GM12874 (cell line): ENCODE measurements at regions not wholly inside any gene's neighbourhood (a gene's known extent, or its start where the extent isn't known, plus 50 kb on each side); places are given as distances from the start of the nearest gene placed in this dataset.

Experiments used
- TF ChIP-seq, protein P1 (sequence below): IDR thresholded peaks from 2 replicates; pipeline ENCODE4 v1.5.1; 2011; ENCODE audit warnings: low read depth, mild to moderate bottlenecking, control low read depth, low read length, moderate library complexity; ENCODE audit not compliant: insufficient read depth

DNA sequence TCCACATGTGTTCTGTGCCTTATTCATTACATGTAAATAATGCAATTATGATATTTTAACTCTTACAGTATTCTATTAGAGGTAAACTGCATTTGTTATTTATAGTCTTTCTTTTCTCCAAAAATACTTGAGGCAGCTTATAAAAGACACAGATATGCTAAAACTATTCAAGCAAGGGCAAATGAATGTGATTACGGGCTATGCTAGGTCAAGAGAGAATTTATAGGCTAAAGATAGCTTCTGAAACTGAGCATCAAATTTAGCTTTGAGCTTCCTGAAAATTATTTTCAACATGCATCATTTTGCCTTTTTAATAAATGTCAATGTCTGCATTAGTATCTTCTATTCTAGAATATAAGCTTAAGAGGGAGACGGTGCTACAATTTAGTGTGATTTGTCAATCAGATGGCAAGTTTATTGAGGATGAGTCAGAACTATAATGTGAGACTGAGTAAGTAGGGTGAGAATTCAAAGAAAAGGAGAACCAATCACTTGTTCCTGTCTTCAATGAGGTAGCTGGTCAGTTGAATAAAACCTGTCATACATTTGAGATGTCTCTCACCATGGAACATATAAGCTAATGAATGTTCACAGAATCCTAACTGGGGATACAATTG, 669.4 kb upstream of the CITED2 start:
- TF ChIP-seq, protein P1, sequence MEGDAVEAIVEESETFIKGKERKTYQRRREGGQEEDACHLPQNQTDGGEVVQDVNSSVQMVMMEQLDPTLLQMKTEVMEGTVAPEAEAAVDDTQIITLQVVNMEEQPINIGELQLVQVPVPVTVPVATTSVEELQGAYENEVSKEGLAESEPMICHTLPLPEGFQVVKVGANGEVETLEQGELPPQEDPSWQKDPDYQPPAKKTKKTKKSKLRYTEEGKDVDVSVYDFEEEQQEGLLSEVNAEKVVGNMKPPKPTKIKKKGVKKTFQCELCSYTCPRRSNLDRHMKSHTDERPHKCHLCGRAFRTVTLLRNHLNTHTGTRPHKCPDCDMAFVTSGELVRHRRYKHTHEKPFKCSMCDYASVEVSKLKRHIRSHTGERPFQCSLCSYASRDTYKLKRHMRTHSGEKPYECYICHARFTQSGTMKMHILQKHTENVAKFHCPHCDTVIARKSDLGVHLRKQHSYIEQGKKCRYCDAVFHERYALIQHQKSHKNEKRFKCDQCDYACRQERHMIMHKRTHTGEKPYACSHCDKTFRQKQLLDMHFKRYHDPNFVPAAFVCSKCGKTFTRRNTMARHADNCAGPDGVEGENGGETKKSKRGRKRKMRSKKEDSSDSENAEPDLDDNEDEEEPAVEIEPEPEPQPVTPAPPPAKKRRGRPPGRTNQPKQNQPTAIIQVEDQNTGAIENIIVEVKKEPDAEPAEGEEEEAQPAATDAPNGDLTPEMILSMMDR: no peak

DNA sequence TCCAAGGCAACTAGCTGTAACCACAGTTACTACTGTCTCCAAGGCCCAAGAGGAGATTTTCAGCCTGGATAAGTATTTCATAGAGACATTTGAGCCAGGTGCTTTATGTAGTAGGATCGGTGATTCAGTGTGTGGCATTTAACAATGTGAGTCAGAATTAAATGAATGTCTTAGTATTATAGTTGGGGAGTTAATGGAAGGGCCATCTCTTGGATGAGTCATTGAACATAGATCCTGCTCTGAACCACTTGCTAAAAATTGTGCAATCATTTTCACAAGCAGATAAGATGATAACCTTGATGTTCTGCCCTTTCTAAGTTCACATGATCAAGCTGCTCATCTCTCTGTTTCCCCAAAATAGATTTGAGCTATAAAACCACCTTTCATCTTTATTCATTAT, 668.9 kb upstream of the CITED2 start:
- TF ChIP-seq, protein P1: no peak

DNA sequence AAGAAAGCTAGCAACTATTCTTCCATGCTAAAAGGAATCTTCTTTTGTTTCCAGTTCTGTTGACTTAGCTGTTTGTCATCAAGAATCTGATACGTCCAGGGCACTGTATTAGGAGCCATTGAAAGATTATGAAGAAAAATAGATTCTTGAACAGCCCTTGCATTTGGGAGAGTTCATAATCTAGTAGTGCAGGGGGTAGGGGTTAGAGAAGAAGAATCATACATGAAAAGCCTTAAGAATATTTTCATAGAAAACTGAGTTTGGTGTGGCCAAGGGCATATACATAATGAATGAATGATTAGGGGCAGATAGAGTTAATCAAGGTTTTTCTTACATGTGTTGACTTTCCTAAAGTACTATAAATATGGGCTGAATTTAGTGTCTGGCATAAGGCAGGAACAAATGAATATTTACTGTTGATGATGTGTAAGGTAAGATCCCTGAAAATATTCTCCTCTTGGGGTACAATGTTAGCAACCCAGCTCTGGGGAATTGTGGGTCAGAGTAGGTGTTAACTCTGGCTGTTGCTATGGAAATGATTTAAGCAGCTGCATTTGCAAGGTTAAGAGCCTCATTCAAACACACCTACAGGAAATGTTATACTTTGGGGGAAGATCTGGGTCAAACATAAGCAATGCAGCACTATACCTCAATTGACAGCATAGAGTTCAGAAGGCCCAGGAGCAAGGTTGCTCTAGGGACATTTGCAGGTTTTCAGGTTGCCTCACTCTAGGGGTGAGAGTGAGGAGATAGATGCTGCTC, 667.3 kb upstream of the CITED2 start:
- TF ChIP-seq, protein P1: no peak

DNA sequence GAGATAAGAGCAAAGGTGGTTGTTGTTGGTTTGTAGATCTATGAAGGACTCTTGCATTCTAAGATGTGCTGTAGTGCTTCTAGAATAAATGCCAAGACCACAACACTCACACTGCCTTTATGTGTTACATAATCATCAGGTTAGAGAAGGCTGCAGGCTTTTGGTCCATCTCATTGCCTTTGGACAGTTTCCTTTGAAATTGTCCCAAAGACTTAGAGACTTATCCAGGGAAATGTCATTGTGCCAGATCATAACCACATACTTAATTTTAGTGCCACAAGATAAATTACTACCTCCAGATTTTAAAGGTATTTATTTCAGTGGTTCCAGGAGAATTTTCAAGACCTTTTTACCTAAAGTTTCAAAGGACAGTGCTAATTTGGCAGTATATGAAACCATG, 666.6 kb upstream of the CITED2 start:
- TF ChIP-seq, protein P1: no peak

DNA sequence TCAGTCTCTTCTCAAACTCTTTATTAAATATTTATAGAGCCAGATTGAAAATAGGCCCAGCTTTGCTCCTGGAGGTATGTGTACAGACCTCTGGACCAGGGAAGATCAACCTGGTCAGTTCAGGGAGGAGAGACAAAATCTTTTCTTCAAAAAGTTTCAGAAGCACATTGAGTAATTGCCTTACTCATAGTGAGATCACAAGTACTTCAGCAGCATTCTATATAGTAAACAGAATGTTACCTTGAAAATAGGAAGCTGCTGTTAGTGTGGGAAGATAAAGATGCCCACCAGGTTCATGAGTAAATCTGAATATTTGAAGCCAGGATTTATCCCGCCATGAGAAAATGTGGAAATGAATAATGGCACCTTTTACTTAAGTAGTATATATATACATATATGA, 665.9 kb upstream of the CITED2 start:
- TF ChIP-seq, protein P1: no peak

DNA sequence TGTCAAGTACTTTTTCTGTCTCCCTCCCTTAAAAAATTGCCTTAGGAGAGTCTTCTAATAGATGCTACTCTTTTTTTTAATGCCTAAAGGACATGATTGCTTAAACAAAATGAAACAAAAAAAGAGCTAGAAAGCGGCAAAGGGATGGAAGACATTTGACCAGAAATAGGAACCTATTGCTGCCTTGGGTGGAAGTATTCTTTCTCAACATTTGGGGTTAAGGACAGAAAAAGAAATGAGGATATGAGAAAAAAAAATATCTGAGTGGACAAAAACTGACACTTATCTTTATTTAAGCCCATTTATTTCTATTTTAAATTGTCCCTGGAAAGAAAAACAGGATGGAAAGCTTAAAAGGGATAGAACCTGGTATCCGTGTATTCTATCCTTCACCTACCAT, 664.9 kb upstream of the CITED2 start:
- TF ChIP-seq, protein P1: no peak

DNA sequence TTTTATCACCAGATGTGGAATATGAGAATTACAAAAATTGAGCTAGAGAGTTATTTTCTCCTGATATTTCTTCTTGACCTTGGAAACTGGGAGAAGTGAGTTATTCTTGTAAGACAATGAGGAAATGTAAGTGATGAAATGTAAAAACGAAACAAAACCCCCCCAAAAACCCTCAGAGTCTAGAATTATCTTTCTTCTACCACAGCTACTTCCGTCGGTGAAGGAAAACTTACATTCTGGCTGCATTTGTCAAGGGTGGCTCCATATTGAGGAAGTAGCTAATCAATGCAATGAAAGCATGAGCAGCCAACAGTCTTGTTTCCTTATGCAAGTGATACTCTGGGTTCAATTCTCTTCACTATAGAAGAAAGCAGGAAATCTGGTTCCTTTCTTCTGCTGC, 661.7 kb upstream of the CITED2 start:
- TF ChIP-seq, protein P1: no peak
